Hematopoietic multipotent progenitor cell treated with erythropoietin and hydrocortisone succinate and interleukin-3 and kit ligand, for 6 days (in vitro differentiated cells): ENCODE measurements at regions not wholly inside any gene's neighbourhood (a gene's known extent, or its start where the extent isn't known, plus 50 kb on each side); places are given as distances from the start of the nearest gene placed in this dataset.
"Not testable (repeated sequence)": the region's sequence is repeated elsewhere in the genome, so short reads cannot be mapped to it uniquely, and the experiment has no call there.

ENCODE experiments used
- DNase-seq: peaks from one replicate; pipeline ENCODE4 v3.0.0-alpha.2; 2015

- no peak for DNase-seq
These were observed 166.6 kb downstream of the DKK2 start for GRCh38 chr4:106869551-106869950.

DNA sequence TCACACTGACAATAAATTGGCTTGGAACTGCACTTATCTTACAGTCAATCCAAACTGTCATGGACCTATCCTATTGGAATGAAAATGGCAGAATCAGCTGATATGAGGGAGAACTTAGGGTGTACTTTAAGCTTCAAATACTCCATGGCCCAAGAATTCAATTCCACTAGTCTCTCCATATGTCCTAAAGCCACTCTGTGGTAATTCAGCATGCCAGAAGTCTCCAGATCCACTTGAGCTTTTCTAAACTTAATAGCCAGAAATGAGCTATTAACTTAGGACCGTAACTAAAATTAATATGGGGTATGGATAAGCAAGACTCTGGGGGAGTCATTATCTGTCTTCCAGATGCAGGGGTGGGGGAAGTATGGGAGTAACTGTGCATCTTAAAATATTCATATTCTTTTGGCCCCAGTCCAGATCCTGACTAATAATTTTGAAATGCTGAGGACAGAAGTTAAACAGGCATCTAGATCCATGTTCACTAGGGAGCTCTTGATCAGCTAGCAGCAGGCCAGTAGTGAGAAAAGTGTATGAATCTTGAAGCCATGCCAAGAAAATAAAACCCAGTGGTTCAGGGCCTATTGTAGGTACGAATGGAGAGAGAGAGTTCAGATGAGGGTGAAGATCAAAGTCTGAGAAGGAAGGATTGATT is 167.6 kb downstream of the DKK2 start:
- no peak for DNase-seq

DNA sequence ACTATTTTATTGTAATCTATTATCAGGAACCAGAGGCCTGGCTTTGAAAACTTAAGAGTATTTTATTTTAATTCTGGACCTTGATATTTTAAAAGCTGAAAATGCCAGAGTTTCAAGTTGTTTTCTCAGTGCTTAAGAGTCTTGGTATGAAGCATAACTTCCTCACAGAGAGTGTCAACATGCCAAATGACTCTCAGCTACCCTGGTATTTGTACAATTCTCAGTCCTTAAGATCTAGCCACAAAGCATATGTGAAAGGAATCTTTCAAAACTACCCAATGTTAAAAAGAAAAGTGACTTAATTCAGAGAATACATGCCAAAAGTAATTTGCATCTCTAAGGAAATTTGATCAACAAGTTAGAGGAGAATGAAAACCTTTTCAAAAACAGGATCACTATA is 171.9 kb downstream of the DKK2 start:
- DNase-seq, result no peak

DNA sequence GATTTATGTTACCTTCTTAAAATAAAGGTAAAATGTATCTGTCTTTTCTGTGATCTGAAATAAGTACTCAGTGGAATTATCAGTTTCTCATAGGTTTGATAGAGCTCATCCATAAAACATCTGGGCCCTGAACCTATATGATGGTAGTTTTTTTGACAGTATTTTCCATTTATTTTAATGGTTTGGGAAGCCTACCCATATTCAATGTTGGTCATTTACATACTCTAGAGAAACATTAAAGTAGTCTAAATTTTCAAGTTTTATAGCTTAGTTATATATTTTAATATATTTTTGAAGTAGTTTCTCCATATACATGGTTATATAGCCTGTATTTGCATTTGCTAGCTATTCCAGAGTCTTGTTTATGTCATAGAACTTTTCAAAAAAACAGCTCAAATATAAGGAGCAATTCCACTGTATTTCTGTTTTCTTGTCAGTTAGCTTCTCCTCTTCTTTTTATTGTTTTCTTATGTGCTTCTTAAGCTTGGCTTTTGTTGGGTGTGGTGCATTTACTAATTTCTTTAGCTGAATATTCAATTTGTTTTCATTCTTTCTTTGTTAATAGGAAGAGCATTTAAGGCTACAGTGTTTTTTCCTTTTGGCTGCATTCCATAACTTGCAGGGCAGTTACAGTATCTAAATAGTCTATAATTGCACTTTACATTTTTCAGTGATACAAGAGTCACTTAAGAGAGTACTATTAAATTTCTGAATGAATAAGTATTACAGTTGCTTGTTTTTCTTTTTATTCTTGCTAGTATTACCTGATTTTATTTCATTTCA is 181.4 kb downstream of the DKK2 start:
- no peak for DNase-seq

- DNase-seq, result no peak
These were observed 183.7 kb downstream of the DKK2 start for GRCh38 chr4:106852426-106852825.

DNA sequence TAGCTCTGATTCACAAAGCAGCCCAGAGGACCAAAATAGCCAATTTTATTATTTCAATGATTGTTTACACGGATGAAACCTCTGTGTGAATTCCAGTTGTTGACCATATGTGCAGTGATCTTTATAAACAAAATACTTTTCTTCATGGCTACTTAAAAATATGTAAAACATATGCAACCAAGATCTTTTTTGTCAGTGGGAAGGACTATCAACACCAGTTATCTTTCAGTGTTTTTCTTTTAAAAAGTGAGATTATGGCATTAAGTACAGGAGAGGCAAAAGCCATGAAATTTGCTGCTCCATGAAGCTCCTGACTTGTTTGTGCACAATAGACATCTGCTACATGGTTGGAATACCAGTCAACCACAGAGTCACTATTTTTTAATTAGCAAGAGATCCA is 184.4 kb downstream of the DKK2 start:
- DNase-seq, result no peak

GRCh38 chr4:106850691-106851090 is 185.4 kb downstream of the DKK2 start:
- no peak for DNase-seq

- DNase-seq, result no peak
These were observed 200.2 kb downstream of the DKK2 start for GRCh38 chr4:106835919-106836318.

GRCh38 chr4:106830879-106831278 is 205.2 kb downstream of the DKK2 start:
- DNase-seq, result no peak

DNA sequence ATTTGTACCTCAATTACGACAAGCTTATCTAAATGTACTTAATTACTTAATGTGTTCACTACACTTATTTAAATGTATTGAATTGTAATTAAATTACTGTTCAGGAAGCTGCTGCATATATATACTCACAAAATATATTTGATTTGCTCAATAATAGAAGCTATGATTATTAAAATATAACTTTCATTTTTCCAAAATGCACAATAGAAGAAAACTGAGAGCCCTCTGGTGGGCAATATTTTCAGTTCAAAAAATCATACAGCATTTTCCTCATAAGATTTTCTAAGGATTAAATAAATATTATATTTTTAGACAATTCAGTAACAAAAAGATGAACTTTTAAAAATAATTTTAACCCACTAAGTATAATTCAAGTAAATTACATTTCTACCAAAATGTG is 217.3 kb downstream of the DKK2 start:
- DNase-seq, result no peak

DNA sequence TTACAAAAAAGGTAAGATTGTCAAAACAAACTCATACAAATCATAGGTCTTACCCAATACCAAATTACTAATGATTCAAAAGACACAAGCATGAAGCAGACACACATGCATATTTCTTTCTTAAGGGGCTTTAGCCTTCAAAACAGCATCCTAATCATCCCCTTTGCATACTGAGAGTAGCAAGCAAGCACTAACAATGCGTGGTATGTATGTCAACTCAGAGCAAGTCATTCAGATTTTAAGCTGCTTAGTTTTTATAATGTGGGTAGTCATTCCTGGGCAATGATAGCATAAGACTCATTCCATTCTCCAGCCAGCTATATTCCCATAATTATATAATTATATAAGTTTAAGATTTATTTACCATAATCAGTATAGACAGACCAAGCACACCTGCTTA is 219.6 kb downstream of the DKK2 start:
- DNase-seq, result no peak

GRCh38 chr4:106810122-106810521 is 226.0 kb downstream of the DKK2 start:
- no peak for DNase-seq

DNA sequence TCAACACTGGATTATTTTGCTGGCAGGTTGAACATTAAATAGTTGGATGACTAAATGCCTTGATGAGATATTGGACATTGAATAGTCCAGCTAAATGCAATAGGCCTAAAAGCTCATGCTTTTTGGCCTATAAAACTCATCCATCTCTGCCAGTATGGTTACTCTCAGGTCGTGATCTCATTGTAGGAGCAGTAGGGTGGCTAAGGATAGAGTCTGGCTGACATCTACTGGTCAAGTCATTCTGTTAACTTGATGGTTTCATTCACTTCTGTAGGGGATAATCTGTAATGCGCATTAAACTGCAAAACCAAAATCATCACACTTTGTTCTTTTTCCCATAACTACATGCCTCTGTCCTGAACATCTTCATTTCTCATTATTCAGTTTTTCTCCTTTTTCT is 227.0 kb downstream of the DKK2 start:
- DNase-seq, result peak; percentile 27

DNA sequence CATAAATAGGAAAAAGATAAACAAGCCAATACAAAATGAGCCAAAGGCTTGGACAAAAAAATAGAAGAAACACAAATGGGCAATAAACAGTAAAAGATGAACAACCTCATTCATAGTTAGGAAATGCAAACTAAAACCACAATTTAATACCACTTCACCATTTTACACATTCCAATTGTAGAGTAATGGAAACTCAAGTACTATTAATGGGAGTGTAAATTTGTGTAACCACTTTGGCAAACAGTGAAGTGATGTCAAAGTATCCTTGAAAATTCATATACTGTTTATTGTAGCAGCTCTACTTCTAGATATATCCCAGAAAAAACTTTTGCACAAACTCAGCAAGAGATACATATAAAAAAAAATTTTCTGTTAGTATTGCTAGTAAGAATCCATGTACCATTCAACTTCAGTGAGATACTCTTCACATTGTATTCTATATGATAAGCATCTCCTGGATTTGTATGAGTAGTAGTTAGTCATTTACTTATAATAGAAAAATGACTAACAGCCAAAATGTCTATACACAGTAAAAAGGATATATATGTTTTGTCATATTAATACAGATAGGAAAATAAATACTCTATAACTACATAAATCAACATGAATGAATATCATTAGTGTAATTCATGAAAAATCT is 229.8 kb downstream of the DKK2 start:
- DNase-seq, result no peak

DNA sequence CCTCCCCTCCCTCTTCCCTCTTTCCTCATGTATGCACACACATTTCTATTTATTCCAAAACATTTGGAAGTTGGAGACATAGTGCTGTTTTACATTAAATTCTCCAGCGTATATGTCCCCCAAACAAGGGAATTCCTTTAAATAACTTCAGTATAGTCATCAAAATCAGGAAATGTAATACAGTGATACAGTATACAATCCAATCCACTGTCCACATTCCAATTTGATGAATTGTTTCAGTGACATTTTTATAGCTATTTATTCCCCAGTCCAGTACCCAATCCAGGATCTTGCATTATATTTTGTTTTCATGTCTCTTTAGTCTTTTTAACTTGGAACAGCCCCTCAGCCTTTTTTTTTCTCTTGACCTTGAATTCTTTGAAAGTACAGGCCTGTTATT is 233.0 kb downstream of the DKK2 start:
- DNase-seq, result no peak

- DNase-seq, result no peak
These were observed 234.7 kb downstream of the DKK2 start for GRCh38 chr4:106801386-106801785.

- no peak for DNase-seq
These were observed 239.2 kb downstream of the DKK2 start for GRCh38 chr4:106796876-106797275.

- DNase-seq, result no peak
These were observed 240.8 kb downstream of the DKK2 start for GRCh38 chr4:106795326-106795725.

DNA sequence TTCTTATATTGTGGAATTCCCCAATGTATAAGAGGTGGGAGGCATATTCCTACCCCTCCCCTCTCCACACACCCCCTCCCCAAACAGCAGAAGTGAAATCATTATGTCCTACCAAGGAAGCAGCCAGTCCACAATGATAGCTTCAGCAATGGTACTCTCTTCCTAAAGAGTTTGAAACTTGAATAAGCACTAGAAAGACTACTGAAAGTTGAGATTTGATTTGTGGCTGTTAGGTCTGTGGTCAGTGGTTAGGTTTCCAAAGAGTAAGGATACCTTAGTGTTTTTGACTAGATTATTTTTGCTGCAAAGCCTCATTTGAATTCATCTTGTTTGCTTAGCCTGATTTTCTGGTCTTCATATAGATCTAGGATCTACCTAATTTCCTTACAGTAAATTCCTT is 242.2 kb downstream of the DKK2 start:
- no peak for DNase-seq

GRCh38 chr4:106775636-106776035 is 260.5 kb downstream of the DKK2 start:
- DNase-seq, result peak; percentile 16

DNA sequence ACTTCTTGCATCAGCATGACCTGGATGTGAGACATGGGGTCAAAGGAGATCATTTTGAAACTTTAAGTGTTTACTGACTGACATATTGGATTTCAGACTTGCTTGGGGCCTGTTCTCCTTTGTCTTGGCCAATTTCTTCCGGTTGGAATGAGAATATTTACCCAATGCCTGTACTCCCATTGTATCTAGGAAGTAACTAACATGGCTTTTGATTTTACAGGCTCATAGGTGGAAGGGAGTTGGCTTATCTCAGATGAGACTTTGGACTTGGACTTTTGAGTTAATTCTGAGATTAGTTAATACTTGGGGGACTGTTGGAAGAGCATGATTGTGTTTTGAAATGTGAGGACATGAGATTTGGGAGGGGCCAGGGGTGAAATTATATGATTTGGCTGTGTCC is 262.1 kb downstream of the DKK2 start:
- DNase-seq, result not testable (repeated sequence)

GRCh38 chr4:106773076-106773905 is 262.8 kb downstream of the DKK2 start:
- DNase-seq, result no peak

- no peak for DNase-seq
These were observed 268.1 kb downstream of the DKK2 start for GRCh38 chr4:106767991-106768390.
